Lower leg skin (tissue), 3 donors: ENCODE measurements at regions not wholly inside any gene's neighbourhood (a gene's known extent, or its start where the extent isn't known, plus 50 kb on each side); places are given as distances from the start of the nearest gene placed in this dataset.

ENCODE experiments used
- POLR2A ChIP-seq, 2 donors: fragments of 450-650 bp; IDR thresholded peaks; one replicate each; pipeline ENCODE4 v1.6.1; 2016 to 2017; ENCODE audit warnings: antibody characterized with exemption in 2 of 2, mild to moderate bottlenecking in 1 of 2, moderate library complexity in 1 of 2
- TF ChIP-seq, protein P1 (sequence below), 3 donors: fragments of 450-650 bp; IDR thresholded peaks; one replicate each; pipeline ENCODE4 v1.5.1; 2016; ENCODE audit warnings: antibody characterized with exemption in 3 of 3, mild to moderate bottlenecking in 3 of 3, moderate library complexity in 2 of 3

DNA sequence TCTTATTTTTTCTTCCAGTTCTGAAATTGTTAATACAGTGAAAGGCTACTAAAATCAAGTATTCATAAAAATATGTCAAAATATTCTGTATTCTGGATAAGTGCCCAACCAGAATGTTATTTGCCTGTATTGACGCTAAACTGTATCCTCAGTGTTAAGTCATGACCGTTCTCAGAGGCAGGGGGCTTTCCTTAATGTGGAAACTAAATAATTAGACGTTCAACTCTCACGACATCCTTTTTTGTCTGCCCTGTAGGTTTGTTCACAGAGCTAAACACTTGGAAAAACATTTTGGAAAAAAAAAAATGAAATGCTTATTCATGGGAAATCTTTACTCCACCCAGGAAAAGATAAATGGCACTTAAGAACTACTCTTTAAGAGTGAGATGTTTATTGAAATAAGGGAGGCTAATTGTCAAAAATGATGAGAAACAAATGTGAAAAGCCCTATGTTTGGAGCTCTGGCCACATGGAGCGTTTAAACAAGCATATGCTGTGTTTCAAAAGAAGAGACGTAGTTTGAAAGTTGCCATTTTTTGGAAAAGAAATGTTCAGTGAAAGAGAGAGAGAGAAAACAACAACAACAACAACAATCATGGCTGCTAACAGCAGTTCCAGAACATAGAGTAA, 453.1 kb upstream of the MARCKS start:
- TF ChIP-seq POLR2A (IDR thresholded peaks at IDR 0.05), result no peak
- TF ChIP-seq, protein P1, sequence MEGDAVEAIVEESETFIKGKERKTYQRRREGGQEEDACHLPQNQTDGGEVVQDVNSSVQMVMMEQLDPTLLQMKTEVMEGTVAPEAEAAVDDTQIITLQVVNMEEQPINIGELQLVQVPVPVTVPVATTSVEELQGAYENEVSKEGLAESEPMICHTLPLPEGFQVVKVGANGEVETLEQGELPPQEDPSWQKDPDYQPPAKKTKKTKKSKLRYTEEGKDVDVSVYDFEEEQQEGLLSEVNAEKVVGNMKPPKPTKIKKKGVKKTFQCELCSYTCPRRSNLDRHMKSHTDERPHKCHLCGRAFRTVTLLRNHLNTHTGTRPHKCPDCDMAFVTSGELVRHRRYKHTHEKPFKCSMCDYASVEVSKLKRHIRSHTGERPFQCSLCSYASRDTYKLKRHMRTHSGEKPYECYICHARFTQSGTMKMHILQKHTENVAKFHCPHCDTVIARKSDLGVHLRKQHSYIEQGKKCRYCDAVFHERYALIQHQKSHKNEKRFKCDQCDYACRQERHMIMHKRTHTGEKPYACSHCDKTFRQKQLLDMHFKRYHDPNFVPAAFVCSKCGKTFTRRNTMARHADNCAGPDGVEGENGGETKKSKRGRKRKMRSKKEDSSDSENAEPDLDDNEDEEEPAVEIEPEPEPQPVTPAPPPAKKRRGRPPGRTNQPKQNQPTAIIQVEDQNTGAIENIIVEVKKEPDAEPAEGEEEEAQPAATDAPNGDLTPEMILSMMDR (IDR thresholded peaks at IDR 0.05), result no peak
